HG03280 (cell line): ENCODE measurements at regions not wholly inside any gene's neighbourhood (a gene's known extent, or its start where the extent isn't known, plus 50 kb on each side); places are given as distances from the start of the nearest gene placed in this dataset.

Experiments
- ATAC-seq: cut with Tn5 transposase; IDR thresholded peaks from one replicate; pipeline ENCODE4 v1.9.1; 2021; ENCODE audit warnings: mild to moderate bottlenecking, moderate library complexity; ENCODE audit not compliant: unreplicated experiment

DNA sequence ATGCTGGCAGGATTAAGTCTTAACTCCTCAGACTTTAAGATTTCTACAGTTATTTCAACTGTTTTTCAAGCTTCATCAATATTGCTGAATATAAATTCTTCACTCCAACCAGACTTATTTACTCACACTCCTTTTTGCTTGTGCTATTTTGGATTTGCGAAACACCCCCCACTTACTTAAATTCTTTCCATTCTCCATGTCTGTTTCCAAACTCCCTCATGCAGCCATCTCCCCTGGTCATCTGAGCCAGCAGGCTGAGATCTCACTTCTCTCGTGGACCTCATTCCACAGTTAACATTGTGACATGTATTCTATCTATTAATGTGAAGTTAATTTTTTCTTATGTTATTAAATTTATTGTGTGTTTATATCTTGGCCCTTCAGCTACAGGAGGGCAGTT is 188.9 kb upstream of the HDAC9 start:
- no peak for ATAC-seq

DNA sequence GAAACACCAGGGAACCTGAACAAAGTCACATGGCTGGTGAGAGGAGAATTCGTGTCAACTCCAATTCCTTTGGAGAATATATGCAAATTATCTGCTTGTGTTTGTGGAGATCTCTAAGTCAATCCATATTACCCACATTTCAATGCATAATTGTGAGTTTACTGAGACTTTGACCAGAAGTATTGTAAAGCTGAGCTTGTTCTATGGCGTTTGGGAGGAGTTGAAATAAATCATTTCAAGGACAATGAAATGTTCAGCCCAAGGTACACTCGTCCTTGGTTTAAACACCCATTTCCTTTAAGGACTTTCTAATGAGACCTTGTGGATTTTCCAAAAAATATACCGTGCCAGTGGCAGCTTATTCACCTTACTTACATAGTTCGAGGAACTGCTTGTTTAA is 186.6 kb upstream of the HDAC9 start:
- ATAC-seq = no peak

- no peak for ATAC-seq
These were observed 183.1 kb upstream of the HDAC9 start for GRCh38 chr7:18312482-18312881.

- ATAC-seq = no peak
These were observed 181.6 kb upstream of the HDAC9 start for GRCh38 chr7:18313965-18314364.

GRCh38 chr7:18315241-18315640 is 180.3 kb upstream of the HDAC9 start:
- ATAC-seq = no peak

GRCh38 chr7:18317941-18318340 is 177.6 kb upstream of the HDAC9 start:
- ATAC-seq = no peak

- ATAC-seq = no peak
These were observed 175.1 kb upstream of the HDAC9 start for GRCh38 chr7:18320422-18320821.

GRCh38 chr7:18320971-18321567 is 174.5 kb upstream of the HDAC9 start:
- peak; percentile 83 for ATAC-seq

GRCh38 chr7:18330548-18330947 is 165.0 kb upstream of the HDAC9 start:
- ATAC-seq = no peak

GRCh38 chr7:18336626-18337025 is 158.9 kb upstream of the HDAC9 start:
- no peak for ATAC-seq

- no peak for ATAC-seq
These were observed 158.3 kb upstream of the HDAC9 start for GRCh38 chr7:18337048-18337809.

- no peak for ATAC-seq
These were observed 156.5 kb upstream of the HDAC9 start for GRCh38 chr7:18338910-18339523.

GRCh38 chr7:18341756-18342155 is 153.8 kb upstream of the HDAC9 start:
- ATAC-seq = no peak

GRCh38 chr7:18343047-18343446 is 152.5 kb upstream of the HDAC9 start:
- no peak for ATAC-seq

- ATAC-seq = no peak
These were observed 151.0 kb upstream of the HDAC9 start for GRCh38 chr7:18344536-18344935.

DNA sequence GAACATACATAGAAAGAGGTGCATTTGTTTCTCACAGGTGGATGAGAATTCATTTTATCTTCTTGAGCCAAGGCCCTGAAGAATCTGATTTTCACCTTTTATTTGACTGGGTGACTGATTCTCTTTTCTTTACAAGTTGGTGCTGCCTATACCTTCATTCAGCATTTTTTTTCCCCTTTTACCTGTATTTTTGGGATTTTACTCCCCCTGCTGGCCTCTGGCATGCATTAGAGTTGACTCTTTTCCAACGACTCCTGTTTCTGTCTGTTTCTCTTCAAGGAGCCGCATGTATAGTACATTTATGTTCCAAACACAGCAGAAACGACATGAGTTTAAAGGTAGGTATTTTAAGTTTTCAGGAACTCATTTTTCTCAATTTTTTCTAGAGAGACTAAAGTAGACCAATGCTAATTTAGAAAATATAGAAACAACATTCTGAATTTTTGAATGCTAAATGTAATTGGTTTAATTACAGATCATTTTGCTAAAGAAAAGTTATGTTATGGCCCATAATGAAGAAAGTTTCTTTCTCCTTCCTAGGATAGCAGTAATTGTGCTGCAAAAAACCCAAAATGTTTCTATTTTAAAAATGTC is 149.8 kb upstream of the HDAC9 start:
- ATAC-seq = peak; percentile 66

GRCh38 chr7:18347170-18347569 is 148.4 kb upstream of the HDAC9 start:
- no peak for ATAC-seq

DNA sequence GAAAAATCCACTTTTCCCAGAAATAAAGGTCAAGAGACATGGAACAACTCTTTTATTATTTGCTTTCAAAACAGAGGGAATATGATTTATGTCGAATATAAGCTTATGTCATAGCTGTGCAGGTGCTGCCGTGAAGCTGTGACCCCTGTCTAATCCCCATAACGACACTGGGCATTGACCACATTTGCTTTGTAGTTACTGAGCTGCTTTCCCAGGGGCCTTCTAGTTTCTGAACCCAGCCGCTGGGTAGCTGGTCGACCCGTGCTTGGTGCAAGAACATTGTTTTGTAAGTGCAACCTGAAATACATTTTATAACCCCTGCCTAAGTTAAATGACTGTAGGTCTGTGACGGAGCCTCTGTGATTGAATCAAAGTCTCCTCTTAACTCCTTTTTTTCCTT is 144.9 kb upstream of the HDAC9 start:
- ATAC-seq = no peak

DNA sequence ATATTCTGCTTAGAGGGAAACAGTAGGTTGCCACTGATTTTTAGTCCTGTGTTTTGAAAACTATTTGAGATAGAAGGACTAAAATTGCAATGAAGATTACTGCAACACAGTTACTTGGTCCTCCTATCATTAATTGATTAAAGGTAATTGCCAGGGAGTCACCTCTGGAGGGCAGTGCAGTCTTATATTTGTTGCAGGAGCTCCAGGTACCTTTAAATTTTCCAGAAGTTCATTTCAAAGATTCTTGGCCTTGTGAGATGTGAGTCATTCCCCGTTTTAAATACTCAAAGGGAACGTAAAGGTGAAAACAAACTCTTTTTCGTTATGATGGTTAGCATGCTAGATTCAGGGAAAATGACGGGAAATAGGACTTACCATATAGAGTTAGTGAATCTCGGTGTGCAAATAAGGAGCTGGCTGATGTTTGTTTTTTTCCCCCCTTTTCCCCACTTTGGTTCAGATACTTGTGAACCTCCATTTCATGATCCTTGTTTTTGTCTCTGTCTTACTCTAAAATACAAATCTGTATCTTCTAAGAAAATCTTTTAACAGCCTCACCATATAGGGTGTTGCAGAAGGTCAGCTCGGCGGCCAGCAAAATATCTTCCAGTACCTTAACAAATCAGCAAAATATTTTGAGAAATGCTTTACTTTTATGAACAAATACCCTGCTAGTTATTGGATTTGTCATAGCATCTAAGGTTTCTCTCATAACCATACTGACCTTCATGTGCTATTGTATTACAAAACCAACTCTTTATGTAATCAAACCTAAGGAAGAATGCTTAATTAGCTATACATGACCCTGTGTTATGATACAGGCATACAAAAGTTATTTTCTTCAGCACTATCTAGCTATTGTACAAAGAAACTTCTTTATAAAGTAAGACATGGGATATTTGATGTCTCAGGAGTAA is 143.0 kb upstream of the HDAC9 start:
- peak; percentile 74 for ATAC-seq

DNA sequence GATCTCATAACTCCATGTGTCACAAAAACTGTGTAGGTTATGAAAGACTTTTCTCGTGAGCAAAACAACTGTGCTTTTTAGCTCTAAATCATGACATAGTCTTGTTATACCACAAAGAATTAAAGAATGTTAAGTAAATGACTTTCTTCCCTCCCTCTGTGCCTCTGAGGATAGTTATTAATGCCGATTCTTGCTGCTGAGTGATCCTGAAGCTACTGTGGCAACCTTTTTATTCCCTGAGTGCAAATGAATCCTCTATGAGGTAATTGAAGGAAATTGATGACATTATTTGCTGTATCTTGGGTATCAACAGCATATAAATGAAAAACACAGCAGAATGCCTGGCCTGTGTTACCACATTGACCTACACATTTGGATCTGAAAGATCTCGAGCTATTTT is 142.2 kb upstream of the HDAC9 start:
- ATAC-seq = no peak
